Ovary (tissue), 7 donors: ENCODE measurements at regions not wholly inside any gene's neighbourhood (a gene's known extent, or its start where the extent isn't known, plus 50 kb on each side); places are given as distances from the start of the nearest gene placed in this dataset.
"Not testable (repeated sequence)": the region's sequence is repeated elsewhere in the genome, so short reads cannot be mapped to it uniquely, and the experiment has no call there.

ENCODE experiments used
- DNase-seq, 5 donors: peaks; one replicate each; pipeline ENCODE4 v3.0.0-alpha.2; 2019 to 2020
- H3K27ac ChIP-seq, 2 donors: fragments of 200-600 bp; one replicate each; pipeline versions ENCODE4 v1.5.1 to v1.8.0; 2019 to 2022
- H3K27me3 ChIP-seq: fragments of 200-600 bp; one replicate; pipeline ENCODE4 v1.8.0; 2022
- H3K36me3 ChIP-seq: fragments of 200-600 bp; sonication (generic); one replicate; pipeline ENCODE4 v1.5.1; 2019
- H3K4me1 ChIP-seq: one replicate; pipeline ENCODE4 v1.8.1; 2013; ENCODE audit warnings: mild to moderate bottlenecking, moderate library complexity; ENCODE audit not compliant: insufficient read depth
- H3K4me3 ChIP-seq: fragments of 200-600 bp; sonication (generic); one replicate; pipeline ENCODE4 v1.5.1; 2017
- H3K9me3 ChIP-seq, 2 donors: fragments of 200-600 bp in 1 of 2; sonication (generic) in 1 of 2; one replicate each; pipeline versions ENCODE4 v1.5.1 to v1.8.1; 2013 to 2019; ENCODE audit warnings: mild to moderate bottlenecking in 1 of 2, moderate library complexity in 1 of 2
- EP300 ChIP-seq: sonication (generic); formaldehyde crosslinking; IDR thresholded peaks from one replicate; pipeline ENCODE4 v1.6.1; 2017; ENCODE audit warnings: antibody characterized with exemption
- POLR2A ChIP-seq: fragments of 450-650 bp; IDR thresholded peaks from one replicate; pipeline ENCODE4 v1.6.1; 2017; ENCODE audit warnings: antibody characterized with exemption, mild to moderate bottlenecking, moderate library complexity
- WGBS, 3 donors: extraction: QIAGEN DNeasy Blood & Tissue Kit in 1 of 3; methylation state at CpG; one replicate each; pipeline versions ENCODE4 v1.1.5 to v1.1.7; 2013 to 2017; 5-methylcytosine and 5-hydroxymethylcytosine counted together
- intact Hi-C, 4 donors: fragments of 100-400 bp; cut with DNase I; formaldehyde crosslinking; loops; one replicate each; pipeline versions ENCODE4 v1.11.0 to v1.15.1; 2022 to 2023
- TF ChIP-seq, protein P1 (sequence below), 3 donors: fragments of 450-650 bp in 2 of 3; fragments of 200-600 bp in 1 of 3; IDR thresholded peaks; one replicate each; pipeline versions ENCODE4 v1.5.1 to v1.8.0; 2016 to 2022; ENCODE audit warnings: antibody characterized with exemption in 3 of 3, mild to moderate bottlenecking in 1 of 3
- donor health status: DM: no; HTN: no; CAD: no; lungs with moderate emphysema.
- donor health status: DM: no; HTN: no; CAD: no.
- donor health status: Bipolar disorder and iron deficiency.
- donor health status: DM: no; HTN: no; CAD: no.
- donor health status: DM: yes; HTN: yes; CAD: no.

DNA sequence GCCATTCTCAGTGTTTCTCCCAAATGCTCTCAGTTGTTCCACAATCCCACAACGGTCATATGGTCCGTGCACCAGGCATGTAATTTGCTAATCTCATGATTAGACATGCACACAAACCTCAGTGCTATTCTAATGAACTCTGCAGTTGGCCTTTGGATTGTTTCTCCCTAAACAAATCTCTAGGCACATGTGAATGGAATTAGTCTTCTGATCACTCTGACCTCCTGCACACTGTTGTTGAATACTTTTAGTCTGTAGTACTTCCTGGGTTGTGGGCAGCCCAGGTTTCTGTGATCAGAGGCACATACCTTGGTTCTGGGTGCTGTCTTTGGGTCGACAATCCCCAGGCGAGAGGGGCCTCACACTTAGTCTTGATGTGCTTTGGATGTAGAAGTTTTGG is 498.7 kb upstream of the SPRED2 start:
- DNase-seq = no peak
- Histone ChIP-seq H3K27ac (no peak overlapping the region), H3K4me3 (no peak overlapping the region), H3K9me3 (no peaks in the 10 kb centered on the region), H3K36me3 (no peaks in the 10 kb centered on the region), H3K4me1 (no peaks in the 10 kb centered on the region), H3K27me3 (no peaks in the 10 kb centered on the region)
- intact Hi-C loops = no loop called here
- TF ChIP-seq POLR2A = no peak
- no peak for TF ChIP-seq EP300
- TF ChIP-seq, protein P1, sequence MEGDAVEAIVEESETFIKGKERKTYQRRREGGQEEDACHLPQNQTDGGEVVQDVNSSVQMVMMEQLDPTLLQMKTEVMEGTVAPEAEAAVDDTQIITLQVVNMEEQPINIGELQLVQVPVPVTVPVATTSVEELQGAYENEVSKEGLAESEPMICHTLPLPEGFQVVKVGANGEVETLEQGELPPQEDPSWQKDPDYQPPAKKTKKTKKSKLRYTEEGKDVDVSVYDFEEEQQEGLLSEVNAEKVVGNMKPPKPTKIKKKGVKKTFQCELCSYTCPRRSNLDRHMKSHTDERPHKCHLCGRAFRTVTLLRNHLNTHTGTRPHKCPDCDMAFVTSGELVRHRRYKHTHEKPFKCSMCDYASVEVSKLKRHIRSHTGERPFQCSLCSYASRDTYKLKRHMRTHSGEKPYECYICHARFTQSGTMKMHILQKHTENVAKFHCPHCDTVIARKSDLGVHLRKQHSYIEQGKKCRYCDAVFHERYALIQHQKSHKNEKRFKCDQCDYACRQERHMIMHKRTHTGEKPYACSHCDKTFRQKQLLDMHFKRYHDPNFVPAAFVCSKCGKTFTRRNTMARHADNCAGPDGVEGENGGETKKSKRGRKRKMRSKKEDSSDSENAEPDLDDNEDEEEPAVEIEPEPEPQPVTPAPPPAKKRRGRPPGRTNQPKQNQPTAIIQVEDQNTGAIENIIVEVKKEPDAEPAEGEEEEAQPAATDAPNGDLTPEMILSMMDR (IDR thresholded peaks at IDR 0.05) = no peak
- 46 to 62% (median 50%) methylated on average over 4 of the region's 4 CpGs for WGBS, 3 donors

DNA sequence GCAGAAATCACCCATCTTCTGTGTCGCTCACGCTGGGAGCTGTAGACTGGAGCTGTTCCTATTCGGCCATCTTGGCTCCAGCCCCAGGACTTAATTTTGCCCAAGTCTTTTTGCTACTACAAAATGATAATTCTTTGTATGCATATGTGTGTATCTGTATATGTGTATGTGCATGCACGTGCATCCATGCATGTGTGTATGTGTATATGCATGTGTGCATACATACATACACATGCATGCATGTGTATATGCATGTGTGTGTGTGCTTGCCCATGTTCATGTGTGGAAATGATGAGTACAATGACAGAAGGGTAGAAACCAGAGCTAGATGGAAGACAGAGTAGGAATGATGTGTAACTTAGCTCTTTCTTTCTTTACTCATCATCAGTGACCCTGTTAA is 497.9 kb upstream of the SPRED2 start:
- WGBS, 3 donors = 93 to 98% (median 95%) methylated on average over 4 of the region's 4 CpGs
- intact Hi-C loops = no loop called here
- Histone ChIP-seq H3K27me3 (no peaks in the 10 kb centered on the region), H3K4me1 (no peaks in the 10 kb centered on the region), H3K27ac (no peak overlapping the region), H3K4me3 (no peak overlapping the region), H3K9me3 (no peaks in the 10 kb centered on the region), H3K36me3 (no peaks in the 10 kb centered on the region)
- TF ChIP-seq, protein P1 (IDR thresholded peaks at IDR 0.05) = no peak
- no peak for DNase-seq

DNA sequence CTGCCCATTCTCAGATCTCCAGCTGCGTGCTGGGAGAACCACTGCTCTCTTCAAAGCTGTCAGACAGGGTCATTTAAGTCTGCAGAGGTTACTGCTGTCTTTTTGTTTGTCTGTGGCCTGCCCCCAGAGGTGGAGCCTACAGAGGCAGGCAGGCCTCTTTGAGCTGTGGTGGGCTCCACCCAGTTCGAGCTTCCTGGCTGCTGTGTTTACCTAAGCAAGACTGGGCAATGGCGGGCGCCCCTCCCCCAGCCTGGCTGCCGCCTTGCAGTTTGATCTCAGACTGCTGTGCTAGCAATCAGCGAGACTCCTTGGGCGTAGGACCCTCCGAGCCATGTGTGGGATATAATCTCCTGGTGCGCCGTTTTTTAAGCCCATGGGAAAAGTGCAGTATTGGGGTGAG is 497.3 kb upstream of the SPRED2 start:
- intact Hi-C loops, H3K27me3 ChIP-seq, H3K9me3 ChIP-seq, DNase-seq, H3K4me1 ChIP-seq, H3K4me3 ChIP-seq, H3K36me3 ChIP-seq, H3K27ac ChIP-seq: not testable (repeated sequence)
- 77 to 86% (median 83%) methylated on average over 9 to 10 of the region's 10 CpGs for WGBS, 3 donors

DNA sequence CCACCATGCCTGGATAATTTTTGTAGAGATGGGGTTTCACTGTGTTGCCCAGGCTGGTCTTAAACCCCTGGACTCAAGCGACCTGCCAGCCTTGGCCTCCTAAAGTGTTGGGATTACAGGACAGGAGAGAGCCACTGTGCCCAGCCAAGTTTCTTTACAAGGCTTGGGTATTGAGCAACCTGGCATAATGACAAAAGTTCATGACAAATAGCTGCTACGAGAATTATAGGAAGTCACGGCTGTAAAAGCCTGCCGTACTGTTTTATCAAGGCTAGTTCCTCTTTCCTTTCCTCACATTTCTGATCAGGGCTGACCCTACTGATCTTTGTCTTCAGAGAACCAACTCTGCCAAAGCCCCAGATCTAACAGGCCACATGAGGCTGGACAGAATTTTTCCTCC is 490.4 kb upstream of the SPRED2 start:
- Histone ChIP-seq H3K27me3 (no peaks in the 10 kb centered on the region), H3K36me3 (no peaks in the 10 kb centered on the region), H3K9me3 (no peaks in the 10 kb centered on the region), H3K27ac (no peak overlapping the region), H3K4me3 (no peak overlapping the region), H3K4me1 (peaks cover 9% of the 10 kb centered on the region)
- intact Hi-C loops = no loop called here
- DNase-seq = no peak
- WGBS, 3 donors = 77 to 81% (median 78%) methylated on average over 4 of the region's 4 CpGs
- TF ChIP-seq EP300 = no peak
- TF ChIP-seq, protein P1 (IDR thresholded peaks at IDR 0.05) = no peak

DNA sequence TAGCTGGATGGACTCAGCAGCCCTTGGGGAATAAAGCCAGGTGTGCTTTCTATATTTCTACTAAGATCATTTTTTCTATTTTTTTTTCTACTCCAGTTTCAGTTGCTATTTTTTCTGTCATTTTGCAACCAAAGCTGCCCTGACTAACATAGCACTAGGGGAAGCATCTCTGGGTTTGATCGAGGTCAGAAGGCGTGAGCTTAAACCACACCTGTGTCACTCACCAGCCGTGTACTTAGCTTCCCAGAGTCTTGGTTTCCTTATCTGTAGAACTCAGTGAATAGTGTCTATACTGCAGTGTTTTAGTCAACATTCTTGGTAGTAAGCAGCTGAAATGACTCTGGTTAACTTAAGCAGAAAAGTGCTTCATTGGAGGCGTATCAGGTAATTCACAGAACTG is 489.6 kb upstream of the SPRED2 start:
- Histone ChIP-seq H3K9me3 (no peaks in the 10 kb centered on the region), H3K27ac (no peak overlapping the region), H3K4me3 (no peak overlapping the region), H3K36me3 (no peaks in the 10 kb centered on the region), H3K27me3 (no peaks in the 10 kb centered on the region), H3K4me1 (peaks cover 11% of the 10 kb centered on the region)
- no peak for TF ChIP-seq POLR2A
- TF ChIP-seq EP300 = no peak
- TF ChIP-seq, protein P1 (IDR thresholded peaks at IDR 0.05) = no peak
- intact Hi-C loops = no loop called here
- WGBS, 3 donors = 67 to 81% (median 68%) methylated on average over 4 of the region's 4 CpGs
- no peak for DNase-seq
